HG03196 (cell line): ENCODE measurements at regions not wholly inside any gene's neighbourhood (a gene's known extent, or its start where the extent isn't known, plus 50 kb on each side); places are given as distances from the start of the nearest gene placed in this dataset.

Source experiments
- ATAC-seq: cut with Tn5 transposase; IDR thresholded peaks from one replicate; pipeline ENCODE4 v1.9.1; 2021; ENCODE audit not compliant: unreplicated experiment

DNA sequence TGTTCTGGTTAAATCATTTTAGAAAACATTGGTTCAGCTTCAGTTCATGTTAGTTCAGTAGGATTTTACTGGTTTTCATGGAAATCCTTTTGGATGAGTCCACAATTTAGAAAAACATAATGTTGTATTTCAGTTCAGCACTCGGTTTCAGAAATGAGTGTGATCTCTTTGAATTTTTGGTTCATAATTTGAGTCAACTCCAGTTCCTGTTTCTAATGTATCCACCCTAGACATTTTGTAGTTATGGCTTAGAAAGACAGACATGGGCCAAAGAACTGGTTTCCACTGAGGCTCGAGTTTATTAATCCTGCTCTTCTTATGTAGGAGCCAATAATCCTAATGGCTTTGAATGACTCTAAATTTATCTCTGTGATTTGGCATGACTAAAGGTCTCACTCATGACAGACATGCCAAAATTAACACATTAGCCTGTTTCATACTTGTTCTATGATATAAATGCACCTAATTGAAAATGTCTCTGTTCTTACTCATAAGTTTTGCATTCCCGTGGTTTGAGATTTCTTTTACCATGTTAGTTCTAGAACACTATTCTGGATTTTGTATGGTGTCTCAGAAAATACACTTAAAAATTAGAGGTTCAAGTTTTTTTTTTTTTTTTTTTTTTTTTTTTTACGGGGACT, 82.3 kb upstream of the SPRED2 start:
- no peak for ATAC-seq

DNA sequence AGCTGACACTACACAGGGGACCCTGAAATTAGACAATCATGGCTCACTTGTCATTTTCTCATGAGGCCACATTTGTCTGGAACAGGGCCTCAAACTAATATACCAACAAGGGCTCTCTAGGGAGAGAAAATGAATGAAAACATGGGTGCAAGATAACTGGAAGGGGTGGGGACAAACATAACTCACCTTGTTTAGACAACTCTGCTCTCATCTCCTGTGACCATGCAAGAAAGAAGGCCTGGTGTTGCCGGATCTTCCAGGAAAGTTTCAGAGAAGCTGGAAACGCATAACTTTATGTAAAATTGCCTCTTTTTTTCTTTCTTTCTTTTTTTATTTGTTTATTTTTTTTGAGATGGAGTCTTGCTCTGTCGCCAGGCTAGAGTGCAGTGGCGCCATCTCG, 80.4 kb upstream of the SPRED2 start:
- no peak for ATAC-seq

DNA sequence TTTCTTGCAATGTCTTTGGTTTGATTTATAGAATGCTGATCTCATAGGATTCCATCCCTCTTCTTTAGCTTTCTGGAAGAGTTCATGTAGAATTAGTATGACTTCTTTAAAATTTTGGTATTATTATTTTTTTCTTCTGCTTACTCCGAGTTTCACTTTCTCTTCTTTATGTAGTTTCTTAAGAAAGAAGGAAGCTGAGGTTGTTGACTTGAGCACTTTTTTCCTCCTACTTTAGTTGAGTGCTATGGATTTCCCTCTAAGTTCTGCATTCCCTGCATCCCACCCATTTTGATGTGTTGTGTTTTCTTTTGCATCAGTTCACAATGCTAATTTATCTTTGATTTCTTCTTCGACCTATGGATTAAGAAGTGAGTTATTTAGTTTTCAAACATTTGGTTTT, 78.9 kb upstream of the SPRED2 start:
- ATAC-seq: no peak

DNA sequence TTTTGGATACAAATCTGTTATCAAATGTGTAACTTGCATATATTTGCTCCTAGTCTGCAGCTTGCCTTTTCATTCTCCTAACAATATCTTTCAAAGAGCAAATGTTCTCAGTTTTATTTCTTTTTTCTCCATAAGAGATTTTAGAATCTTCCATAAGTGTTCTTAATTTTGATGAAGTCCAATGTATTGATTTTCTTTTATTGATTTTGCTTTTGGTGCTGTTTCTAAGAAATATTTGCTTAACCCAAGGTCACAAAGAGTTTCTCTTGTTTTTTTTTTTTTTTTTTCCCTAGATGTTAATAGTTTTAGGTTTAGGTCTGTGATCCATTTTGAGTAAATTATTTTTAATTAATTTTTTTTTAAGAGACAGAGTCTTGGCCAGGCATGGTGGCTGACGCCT, 75.8 kb upstream of the SPRED2 start:
- ATAC-seq: no peak

DNA sequence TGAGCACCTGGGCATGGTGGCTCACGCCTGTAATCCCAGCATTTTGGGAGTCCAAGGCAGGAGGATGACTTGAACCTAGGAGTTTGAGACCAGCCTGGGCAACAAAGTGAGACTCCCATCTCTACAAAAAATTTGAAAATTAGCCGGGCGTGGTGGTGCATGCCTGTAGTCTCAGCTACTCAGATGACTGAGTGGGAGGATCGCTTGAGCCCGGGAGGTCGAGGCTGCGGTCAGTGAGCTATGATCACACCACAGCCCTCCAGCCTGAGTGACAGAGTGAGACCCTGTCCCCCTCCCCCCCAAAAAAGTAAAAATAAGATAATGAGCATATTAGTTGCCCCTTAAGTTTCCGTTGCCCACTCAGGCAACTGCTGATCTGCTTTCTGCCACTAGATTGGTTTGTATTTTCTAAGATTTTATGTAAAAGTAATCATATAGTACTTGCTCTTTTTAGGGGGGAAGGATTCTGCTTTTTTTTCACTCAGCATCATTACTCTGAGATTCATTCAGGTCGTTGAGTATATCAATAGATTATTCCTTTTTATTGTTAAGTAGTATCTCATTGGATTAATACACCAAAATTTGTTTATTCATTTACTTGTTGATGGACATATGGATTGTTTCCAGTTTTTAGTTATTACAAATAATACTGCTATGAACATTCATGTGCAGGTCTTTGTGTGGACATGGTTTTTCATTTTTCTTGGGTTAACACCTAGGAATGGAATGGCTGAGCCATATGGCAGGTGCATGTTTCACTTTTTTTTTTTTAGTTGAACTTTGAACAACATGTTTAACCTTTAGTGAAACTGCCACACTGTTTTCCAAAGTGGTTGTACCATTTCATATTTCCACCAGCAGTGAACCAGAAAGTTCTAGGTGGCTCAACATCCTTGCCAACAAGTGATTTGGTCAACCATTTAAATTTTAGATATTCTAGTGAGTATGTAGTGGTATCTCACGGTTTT, 75.0 kb upstream of the SPRED2 start:
- ATAC-seq: no peak

DNA sequence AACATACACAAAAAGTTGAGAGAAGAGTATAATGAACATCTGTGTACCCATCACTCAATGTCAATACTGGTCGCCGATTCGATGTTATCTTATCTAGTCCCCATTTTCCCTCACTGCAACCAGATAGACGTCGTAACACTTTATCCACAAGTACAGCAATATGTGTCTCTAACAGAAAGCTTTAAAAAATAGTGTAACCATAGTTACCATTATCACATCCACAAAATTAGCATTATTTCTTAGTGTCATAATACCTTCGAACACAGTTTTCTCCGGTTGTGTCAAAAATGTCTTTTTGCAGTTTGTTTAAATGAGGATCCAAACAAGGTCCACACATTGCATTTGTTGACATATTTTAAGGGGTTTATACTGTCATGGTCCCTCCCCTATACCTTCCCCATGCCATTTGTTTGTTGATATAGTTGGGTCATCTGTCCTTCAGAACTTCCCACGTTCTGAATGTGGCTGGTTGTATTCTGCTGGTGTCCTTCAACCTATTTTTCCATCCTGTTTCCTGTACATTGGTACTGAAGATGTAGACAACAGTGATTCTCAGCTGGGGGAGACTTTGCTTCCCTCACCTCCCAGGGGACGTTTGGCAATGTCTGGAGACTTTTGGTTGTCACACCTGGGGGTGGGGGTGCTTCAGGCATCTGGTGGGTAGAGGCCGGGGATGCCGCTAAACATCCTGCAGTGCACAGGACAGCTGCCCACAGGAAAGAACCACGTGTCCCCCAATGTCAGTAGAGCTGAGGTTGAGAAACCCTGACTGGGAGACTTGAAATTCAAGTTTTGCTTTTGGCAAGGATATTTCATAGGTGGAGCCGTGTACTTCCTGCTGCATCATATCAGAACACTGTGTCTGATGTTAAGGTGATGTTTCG, 72.7 kb upstream of the SPRED2 start:
- ATAC-seq: no peak

DNA sequence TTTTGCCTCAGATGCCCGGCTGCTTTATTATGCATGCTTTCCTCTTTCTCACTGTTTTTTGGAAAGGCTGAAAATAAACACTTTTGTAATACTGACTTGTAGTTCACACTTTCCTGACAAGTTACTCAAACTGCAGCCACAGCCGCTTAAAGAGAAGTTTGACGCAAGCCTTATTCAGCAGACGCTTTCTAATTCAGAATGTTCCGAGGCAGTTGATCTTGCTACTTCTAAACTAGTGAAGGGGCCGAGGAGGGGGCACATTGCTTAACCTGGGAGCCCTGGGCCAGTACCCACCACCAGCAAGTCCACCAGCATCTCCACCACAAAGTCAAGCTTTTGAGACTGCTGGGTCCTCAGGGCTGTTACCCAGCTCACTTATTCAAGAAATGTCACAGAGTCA, 71.8 kb upstream of the SPRED2 start:
- no peak for ATAC-seq

DNA sequence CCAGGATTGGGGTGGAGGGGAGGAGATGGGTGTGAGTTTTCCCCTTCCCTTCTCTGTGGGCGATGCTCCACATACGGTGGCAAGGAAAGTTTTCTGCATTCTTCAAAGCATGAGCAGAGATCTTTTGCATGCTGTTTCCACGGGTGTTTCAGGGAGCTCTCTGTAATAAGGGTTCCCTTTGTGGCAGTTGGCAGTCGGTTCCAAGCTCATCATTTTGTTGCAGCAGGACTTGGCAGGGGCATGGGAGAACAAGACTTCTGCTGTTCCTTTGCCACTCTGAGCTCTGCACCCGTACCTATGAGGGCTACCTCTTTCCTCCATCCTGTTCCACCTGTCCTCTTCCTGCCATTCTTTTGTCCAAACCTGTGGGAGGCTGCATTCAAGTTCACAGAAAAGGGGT, 71.3 kb upstream of the SPRED2 start:
- ATAC-seq: no peak

DNA sequence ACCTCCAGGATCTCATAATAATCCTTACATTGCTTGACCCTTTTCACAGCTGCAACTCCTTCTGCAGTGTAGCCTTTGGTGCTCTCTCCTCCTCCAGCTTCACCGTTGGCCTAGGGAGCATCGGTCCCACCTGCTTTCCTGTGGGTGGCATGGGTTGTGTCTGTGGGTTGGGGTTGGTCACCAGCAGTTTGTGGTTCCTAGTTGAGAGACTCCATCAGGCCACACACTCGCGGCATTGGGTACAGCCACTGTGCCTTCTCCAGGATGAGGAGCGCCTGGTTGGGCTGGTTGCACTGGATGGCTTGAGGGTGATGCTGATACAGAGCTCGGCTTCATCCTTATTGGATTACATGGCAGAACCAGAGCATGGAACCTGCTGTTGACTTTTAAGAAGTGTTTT, 69.4 kb upstream of the SPRED2 start:
- no peak for ATAC-seq

DNA sequence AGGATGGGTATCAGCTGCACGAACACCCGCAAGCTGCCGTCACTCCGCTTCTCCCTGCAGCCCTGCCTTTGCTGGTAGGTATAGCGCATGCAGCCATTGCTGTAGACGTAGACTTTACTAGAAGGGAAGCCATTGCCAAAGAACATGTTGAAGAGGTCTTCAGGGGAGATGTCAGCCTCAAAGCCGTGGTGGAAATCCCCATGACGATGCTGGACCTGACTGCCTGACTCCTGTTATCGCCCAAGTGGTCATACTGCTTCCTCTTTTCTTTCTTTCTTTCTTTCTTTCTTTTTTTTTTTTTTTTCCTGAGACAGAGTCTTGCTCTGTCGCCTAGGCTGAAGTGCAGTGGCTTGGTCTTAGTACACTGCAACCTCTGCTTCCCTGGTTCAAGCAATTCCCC, 68.7 kb upstream of the SPRED2 start:
- no peak for ATAC-seq

DNA sequence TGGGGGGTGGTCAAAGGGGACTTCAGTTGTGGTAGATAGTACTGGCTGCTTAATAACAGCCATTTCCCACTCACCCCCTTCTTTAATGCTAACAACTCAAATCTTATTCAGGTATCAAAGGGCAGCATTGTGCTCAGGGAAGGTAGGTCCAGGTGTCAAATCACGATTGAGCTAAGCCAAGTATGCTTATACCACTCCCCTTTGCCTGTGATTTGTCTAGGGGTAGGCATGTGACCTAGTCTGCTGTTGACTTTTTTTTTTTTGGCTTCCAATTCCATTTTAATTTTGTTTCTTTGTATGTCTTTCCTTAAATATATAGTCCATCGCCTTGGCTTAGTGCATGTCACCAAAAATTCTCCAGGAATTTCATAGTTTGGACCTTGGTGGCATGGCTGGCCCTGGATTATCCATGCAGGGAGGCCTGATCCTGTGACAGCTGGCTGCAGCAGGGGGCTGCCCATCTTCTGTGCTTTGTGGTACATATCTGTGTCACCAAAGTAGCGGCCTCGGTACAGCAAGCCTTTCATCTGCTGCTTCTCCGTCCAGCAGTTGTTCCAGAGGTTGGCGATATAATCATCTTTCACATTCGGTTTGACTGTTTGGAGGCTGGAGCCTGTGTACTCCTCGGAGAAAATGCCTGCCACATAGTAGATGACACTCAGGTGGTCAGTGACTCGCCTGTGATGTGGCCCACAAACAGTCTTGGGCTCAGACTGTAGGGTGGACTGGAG, 68.1 kb upstream of the SPRED2 start:
- no peak for ATAC-seq

DNA sequence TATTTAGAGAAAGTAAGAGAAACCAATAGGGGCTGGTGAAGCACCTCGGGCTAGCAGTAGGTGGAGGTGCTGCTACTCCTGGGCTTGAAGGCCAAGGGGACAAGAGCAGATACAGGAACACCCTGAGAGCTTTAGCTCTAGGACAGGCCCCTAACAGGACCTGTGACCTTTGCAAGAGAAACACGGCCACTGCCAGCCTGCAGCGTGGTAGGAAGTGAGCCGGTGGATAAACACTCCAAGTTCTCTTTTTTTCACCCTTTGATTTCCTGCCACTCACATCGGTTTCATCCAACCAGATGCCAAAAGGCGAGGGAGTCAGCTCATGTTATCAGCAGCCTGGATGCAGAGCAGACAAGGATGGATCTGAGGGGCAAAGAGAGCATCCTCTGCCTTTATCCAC, 66.8 kb upstream of the SPRED2 start:
- ATAC-seq: no peak

DNA sequence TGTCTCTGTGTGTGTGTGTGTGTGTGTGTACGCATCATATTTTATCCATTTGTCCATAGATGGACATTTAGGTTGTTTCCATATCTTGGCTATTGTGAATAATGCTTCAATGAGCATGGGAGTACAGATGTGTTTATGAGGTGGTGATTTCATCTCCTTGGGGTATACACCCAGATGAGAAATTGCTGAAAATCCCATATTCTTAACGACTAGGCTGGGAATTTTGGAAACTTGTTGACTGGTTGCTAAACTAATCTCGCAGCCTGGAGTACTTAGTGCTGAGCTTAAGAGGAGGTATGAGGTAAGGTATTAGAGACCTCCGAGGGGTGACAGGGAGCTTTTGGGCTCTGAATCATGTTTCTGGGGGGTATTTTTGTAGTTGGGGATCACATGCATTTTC, 66.0 kb upstream of the SPRED2 start:
- no peak for ATAC-seq

DNA sequence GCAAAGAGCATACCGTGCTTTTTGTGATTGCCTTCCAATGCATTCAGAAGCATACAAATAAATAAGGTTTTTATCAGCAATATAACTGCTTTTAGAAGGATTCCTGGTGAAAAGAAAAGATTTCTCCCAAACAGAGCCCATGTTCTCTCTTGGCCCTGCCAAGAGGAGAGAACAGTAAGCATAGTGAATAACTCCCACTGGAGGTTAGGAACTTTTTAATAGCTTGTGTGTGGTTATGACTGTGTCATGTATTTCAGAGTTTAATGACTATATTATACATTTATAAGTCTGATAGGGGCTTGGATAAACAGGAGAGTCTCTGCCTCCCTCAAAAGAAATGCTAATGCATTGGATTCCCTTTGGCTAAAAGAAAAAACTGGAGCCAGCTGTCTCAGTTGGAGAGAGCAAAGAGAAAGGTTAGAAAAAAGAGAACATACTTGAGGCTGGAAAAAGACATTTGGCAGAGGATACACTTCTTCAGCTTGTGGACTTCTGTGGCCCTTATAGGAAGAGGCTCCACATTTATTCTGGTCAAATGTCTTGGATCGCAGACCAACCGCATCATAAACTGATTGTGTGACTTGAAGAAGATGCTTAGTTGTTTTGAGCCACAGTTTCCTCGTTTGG, 63.0 kb upstream of the SPRED2 start:
- no peak for ATAC-seq

DNA sequence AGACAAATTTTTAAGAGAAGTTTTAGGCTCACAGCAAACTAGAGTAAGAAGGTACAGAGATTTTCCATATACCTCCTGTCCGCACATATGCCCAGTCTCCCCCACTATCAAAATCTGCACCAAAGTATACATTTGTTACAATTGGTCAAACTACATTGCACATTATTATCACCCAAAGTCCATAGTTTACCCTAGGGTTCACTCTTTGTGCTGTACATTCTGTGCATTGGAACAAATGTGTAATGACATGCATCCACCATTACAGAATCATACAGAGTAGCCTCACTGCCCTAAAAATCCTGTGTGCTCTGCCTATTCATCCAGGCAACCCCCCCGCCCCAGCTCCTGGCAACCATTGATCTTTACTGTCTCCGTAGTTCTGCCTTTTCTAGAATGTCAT, 61.7 kb upstream of the SPRED2 start:
- ATAC-seq: no peak

DNA sequence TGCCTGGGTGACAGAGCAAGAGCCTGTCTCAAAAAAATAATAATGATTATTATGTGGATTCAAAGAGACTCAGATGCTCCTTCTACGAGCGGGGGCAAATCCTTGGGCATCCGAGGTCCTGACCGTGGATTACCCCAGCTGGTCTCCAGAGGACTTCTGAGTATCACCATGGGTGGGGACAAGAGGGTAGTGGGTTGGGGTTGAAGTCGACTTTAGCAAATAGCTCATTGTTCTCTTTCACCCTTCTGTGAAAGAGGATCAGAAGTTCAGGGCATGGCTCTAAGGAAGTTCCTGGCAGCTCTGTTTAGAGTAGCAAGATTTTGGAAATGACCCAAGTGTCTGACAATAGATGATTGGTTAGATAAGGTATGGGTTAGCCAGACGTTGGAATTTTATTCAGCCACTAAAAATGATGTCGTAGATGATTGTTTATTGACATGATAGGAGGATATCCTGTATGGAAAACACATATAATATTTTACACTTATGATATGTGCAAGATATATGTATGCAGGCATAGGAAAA, 59.0 kb upstream of the SPRED2 start:
- ATAC-seq: no peak

DNA sequence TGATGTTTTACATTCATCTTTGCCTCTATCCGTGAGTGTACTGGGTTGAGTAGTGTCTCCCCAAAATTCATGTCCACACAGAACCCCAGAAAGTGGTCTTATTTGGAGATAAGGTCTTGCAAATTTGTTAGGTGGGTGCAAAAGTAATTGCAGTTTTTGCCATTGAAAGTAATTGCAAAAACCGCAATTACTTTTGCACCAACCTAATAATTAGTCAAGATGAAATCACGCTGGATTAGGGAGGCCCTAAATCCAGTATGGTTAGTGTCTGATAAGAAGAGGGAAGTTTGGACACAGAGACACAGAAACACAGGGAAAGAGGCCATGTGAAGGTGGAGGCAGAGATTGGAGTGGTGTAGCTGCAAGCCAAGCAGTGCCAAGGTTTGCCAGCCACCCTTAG, 57.8 kb upstream of the SPRED2 start:
- ATAC-seq: no peak

DNA sequence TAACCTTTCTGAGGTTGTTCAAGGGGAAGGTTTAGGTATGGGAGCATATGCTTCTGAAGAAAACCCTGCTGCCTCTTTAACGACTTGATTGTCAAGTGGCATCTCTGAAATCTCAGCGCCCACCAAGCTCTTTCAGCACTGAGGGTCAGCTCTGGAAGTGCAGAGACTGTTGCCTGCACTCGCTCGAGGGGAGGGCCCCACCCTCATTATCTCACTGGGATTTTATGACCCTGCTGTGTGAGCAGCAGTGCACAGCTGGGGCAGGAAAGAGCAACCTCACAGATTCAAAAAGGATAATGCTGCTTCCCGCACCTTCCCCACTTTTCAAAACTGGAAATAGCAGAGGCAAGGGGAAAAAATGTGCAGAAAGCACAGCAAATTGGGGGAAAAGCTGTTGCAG, 56.9 kb upstream of the SPRED2 start:
- ATAC-seq: no peak

DNA sequence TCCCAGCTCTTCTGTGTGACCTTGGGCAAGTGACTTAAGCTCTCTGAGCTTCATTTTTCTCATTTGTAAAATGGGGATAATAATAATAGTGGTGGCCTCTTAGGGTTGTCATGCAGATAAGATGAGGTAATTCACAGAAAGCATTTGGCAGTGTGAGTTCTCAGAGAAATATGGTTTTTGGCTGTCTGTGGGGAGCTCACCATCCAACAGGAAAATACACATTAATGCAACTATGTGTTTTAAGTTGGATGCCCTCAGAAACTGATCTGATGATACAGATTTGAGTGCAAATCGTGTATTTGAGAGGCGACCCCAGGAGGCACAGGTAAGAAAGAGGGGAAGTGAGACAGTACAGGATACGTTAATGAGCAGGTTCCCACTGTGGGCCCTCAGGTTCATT, 56.1 kb upstream of the SPRED2 start:
- ATAC-seq: no peak

DNA sequence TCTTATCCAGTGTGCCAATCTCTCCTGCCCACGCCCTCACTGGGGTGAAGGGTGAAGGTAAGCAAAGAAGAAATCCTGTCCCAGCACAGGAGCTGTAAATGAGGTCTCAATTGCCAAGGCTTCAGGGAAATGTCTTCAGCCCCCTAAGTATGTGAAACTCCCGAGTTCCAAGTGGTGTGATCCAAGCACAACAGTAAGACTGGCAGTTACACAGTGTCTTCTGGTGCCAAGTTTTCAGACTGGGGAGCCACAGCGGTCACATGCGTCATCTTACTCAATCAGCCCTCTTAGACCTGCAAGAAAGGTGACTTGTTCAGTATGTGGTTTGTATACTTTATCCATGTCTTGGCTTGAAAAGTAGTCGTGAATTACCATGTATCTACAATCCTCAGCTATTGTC, 55.0 kb upstream of the SPRED2 start:
- no peak for ATAC-seq
